GM21515 (cell line): ENCODE measurements at regions not wholly inside any gene's neighbourhood (a gene's known extent, or its start where the extent isn't known, plus 50 kb on each side); places are given as distances from the start of the nearest gene placed in this dataset.
A peak's percentile ranks its signal among the peaks of the same experiment; 100 is the strongest.

Source experiments
- ATAC-seq: cut with Tn5 transposase; IDR thresholded peaks from one replicate; pipeline ENCODE4 v1.9.1; 2021; ENCODE audit not compliant: unreplicated experiment

DNA sequence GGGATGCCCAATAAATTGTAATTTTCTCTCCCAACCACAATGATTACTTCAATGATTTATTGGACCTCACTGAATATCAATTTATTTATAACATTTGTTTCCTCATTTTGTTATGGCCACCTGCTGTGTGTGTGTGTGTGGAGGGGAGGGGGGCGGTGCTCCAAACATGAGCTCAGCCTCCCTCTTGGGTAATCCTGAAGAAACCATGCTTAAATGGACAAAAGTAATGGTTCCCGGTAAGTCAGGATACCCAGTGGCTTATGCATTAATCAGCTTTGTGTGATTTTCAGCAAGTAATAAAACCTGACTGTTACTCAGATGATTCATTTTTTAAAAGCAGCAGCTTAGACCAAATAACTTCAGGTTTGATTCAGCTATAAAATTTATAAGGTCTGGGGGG, 495.1 kb upstream of the MEX3C start:
- no peak for ATAC-seq

DNA sequence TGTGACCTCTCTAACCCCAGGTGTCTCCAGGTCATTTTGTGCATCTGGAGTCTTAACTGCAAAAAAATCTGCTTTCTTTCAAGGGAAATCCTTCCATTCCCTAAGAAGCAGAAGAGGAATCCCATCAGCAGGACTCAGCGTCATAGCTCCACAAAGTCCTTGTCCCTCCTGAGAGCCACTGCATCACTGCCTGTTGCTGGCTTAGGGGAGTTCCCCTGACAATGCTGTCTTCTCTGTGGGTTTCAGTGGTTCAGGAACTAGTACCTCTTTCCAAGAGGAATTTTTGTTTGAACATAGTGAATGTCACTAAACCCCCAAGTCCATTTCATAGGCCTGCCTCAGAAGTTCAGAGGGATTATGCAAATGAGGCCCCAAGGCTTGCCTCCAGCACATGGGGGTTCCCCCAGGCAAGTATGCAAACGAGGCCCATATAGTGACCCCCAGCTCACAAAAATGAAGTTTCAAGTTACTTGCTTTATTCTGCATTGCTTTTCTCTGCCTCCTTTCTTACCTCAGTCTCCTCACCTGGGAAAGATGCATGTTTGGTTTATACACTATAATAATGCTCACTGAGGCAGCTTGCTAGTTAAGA, 513.9 kb upstream of the MEX3C start:
- peak; percentile 70 for ATAC-seq

DNA sequence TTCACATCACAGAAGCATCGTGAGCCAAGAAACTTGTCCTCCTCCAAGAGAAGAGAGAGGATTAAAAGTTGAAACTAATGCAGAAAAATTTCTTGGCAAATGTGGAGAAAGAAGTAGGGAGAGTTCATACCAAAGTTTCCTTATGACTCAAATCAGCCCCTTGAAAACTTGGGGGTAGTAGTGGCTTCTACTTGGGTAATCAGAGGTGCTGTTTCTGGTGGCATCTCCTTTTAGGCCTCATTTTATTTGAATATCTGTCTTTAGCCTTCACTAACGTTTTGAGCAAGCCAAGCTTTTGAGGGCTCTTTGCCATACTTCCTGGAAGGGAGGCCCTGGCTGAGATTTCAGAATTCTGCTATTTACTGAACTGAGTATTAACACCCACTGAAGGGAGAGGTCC, 515.3 kb upstream of the MEX3C start:
- no peak for ATAC-seq

DNA sequence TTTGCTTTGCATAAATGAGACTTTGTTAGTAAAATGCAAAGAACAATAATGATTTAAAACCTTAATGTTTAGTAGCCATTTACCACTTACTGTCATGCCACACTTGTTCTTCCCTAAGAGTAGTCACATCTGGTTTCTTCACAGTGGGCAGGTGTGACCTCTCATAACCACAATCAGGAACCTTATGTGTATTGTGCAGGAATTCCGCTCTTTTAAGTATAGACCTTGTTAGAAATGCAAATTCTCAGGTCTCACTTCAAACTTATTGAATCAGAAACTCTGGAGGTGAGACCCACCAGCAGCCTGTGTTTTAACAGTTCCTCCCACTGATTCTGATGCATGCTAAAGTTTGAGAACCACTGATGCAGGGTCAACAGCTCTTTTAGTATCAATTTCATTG, 518.8 kb upstream of the MEX3C start:
- no peak for ATAC-seq

DNA sequence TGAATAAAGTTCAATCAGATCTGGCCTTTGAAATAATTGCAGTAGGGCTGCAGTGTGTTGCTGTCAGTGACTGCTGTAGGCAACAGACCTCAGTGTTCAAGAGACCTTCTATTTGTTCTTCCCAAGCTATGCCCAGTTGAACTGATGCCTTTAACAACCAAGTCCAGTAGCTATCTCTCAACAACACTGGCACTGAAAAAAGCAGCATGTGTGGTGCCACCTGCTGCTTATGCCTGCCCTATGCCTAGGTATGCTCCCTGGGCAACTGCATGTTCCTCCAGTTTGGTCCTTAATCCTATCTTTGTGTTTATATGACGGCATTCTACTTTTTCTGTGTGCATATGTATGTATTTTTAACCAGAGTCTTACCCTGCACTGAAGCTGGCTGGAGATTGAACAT, 523.9 kb upstream of the MEX3C start:
- no peak for ATAC-seq

DNA sequence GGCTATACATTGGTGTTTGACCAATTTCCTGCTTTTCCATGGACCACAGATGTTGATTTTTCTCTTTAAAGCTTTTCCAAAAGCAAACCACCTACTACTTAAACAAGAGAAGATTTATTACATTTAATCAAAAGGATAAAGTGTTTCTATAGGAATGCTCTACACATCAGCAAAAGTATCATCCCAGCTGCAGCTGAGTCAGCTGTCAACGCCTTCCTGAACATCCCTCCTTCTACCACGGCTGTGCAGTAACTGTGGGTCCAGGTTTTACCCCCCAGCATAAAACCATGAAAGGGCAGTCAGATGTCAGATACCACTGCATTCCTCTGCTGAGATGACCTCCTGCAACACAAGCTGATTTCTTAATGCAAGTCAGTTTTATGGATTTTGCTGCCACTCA, 524.5 kb upstream of the MEX3C start:
- ATAC-seq: no peak

GRCh38 chr18:51724790-51725721, 527.6 kb upstream of the MEX3C start:
- ATAC-seq: no peak

DNA sequence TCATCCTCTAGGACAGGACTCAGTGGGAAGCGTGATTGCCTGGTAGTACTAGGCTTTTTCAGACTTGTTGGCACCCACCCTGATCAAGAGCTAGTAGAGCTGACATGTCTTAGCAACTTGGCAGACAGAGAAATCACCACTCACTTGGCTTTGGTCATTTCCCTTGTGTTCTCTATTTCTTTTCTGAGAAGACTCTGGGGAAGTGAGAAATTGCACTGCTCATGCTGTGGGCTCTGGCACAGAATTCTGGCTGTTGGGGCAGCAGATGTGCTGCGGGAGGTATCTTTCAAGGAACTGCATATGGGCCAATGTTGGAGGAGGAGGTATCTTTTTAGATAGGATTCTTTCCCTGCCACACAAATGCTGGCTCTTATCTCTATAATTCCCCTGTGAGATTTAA, 529.1 kb upstream of the MEX3C start:
- no peak for ATAC-seq

GRCh38 chr18:51727780-51728179, 530.3 kb upstream of the MEX3C start:
- peak; percentile 71 for ATAC-seq

GRCh38 chr18:51731070-51731469, 533.6 kb upstream of the MEX3C start:
- no peak for ATAC-seq

GRCh38 chr18:51734576-51734975, 537.1 kb upstream of the MEX3C start:
- ATAC-seq: no peak

GRCh38 chr18:51739044-51739666, 541.7 kb upstream of the MEX3C start:
- ATAC-seq: peak; percentile 92

- peak; percentile 57 for ATAC-seq
Measured at GRCh38 chr18:51751901-51752300, 554.4 kb upstream of the MEX3C start.

DNA sequence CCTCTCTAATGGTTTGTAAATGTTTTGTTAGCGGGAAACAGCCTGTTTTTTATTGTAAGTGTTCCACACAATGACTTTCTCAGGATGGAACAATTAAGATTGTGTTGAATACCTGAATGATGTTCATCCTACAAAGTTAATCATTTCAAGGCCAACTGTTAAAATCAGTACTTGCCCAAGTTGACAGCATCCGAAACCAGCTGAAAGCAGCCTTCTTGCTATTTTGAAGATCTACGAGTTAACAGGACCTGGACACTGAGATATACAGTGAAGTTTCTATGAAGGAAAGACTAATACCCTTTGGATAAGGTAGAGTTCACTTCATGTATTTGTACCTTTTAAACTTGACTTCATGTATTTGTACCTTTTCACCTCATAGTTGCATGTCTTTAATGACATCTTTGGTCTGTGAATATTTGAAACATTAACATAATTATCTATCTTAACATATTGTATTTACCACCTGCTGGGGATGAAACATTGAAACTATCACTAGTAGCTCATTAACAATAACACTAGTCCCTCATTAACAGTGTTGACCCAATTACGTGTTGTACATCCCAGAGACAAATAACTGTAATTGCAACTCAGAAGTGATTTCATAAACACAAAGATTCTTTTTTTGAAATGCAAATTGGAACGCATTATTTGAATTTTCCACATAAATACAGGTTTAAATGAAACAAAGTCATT, 556.0 kb upstream of the MEX3C start:
- ATAC-seq: no peak

DNA sequence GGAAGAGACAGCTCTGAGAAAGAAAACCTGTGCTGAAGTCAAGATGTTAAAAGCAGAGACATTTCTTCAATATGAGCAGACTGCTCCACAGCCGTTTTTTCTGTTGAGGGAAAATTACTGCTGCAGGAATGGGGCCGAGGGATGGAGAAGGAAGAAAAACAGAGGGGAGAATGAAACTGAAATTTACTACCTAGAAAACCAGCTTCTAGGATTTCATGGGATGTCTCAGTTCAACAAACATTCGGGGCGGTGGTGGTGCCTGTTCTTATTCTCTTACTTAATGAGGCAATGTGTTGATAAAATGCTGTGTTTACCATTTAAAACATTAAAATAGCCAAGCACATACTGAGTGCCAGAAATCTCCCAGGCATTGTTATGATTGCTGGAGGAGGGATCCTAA, 557.1 kb upstream of the MEX3C start:
- ATAC-seq: no peak

- no peak for ATAC-seq
Measured at GRCh38 chr18:51757255-51757924, 559.9 kb upstream of the MEX3C start.

DNA sequence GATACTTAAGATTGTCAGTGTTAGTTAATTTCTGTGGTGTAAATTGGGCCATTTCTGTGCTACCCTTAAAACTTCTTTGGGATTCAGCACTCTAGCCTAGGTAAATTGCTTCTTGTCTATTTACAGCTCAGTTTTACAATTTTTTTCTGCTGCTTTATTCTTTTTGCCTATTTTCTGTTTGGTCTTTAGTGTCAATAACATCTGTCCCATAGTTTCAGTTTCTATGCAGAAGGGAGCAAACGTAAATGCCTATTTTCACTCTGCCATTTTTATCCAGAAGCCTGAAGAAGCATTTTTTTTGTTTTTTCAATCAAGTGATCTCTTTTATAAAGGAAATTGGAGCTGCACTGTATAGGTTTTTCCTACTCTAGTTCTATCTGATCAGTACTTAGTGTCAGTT, 564.9 kb upstream of the MEX3C start:
- ATAC-seq: no peak

GRCh38 chr18:51765606-51766360, 568.3 kb upstream of the MEX3C start:
- ATAC-seq: no peak

DNA sequence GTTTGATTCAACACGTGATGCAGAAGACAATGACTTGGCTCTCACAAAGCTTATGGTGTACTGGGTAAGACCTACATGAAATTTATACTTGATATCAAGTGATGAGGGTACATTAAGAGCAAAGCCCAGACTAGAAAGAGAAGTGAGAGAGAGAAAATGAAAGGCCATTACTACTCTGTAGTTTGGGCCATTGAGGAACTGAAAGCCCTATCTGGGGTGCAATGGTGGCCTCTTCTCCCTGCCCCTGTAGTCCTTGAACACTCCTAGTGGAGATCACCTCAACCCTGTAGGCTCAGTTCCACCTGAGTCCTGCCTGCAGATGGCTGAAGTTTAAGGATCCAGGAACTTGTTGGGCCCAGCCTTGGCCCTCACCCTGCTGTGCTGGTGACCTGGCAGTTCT, 569.8 kb upstream of the MEX3C start:
- peak; percentile 84 for ATAC-seq

- ATAC-seq: no peak
Measured at GRCh38 chr18:51778115-51778514, 561.9 kb upstream of the DCC start.
